ENCODE measurements at regions not wholly inside any gene's neighbourhood (a gene's known extent, or its start where the extent isn't known, plus 50 kb on each side); places are given as distances from the start of the nearest gene placed in this dataset.
A peak's percentile ranks its signal among the peaks of the same experiment; 100 is the strongest.
"Not testable (repeated sequence)": the region's sequence is repeated elsewhere in the genome, so short reads cannot be mapped to it uniquely, and the experiment has no call there.

DNA sequence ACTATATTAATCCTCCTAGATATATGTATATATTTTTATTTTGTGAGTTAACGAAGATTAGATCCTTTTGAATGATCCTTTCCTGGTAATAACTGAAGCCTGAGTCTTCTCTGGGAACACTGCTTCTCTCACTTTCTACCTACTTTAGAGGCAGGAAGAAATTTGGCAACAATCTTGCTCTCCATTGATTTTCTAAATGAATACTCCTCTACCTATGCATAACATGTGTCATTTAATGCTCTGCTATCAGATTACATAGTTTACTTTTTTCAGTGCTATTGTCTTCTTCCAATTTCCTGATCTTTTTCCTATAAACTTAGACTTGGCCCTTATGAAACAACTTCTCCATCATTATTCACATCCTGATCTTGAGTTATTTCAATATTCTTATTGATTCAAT lies 60.4 kb upstream of the PDHA2 start:
- TF ChIP-seq, protein P1, sequence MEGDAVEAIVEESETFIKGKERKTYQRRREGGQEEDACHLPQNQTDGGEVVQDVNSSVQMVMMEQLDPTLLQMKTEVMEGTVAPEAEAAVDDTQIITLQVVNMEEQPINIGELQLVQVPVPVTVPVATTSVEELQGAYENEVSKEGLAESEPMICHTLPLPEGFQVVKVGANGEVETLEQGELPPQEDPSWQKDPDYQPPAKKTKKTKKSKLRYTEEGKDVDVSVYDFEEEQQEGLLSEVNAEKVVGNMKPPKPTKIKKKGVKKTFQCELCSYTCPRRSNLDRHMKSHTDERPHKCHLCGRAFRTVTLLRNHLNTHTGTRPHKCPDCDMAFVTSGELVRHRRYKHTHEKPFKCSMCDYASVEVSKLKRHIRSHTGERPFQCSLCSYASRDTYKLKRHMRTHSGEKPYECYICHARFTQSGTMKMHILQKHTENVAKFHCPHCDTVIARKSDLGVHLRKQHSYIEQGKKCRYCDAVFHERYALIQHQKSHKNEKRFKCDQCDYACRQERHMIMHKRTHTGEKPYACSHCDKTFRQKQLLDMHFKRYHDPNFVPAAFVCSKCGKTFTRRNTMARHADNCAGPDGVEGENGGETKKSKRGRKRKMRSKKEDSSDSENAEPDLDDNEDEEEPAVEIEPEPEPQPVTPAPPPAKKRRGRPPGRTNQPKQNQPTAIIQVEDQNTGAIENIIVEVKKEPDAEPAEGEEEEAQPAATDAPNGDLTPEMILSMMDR (IDR thresholded peaks at IDR 0.05; ENCODE audit: insufficient read depth, low read length): no peak

DNA sequence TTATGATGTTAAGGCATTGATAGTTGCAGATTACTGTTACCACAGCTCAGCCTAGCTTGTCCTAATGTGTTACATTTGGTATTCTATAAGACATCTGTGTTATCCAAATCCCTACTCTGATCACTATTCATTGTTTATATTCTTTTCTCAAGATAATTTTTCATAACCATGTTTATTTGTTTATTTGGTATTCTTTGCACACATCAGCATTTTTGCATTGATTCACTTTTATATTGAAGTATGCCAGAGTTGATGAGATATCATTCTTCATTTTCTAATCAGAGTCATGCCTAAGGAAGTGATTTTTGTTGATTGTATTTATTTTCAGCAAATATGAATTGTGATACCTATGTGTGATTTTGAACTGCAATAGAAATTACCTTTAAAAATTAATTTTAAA lies 61.2 kb upstream of the PDHA2 start:
- H3K4me3 ChIP-seq (ENCODE audit: low read depth, low read length): no peak overlapping the region
- TF ChIP-seq, protein P1 (IDR thresholded peaks at IDR 0.05; ENCODE audit: insufficient read depth, low read length): no peak
- no peak for DNase-seq (ENCODE audit: low read depth)

More for the DNA sequence above, 60.4 kb upstream of the PDHA2 start:
- no peak for DNase-seq (ENCODE audit: low read depth)
- no peak overlapping the region for H3K4me3 ChIP-seq (ENCODE audit: low read depth, low read length)

- DNase-seq (ENCODE audit: low read depth); H3K4me3 ChIP-seq (ENCODE audit: low read depth, low read length): not testable (repeated sequence)
Observed at GRCh38 chr4:95770605-95771004, 69.3 kb upstream of the PDHA2 start.

GRCh38 chr4:95764961-95765360 lies 74.9 kb upstream of the PDHA2 start:
- TF ChIP-seq, protein P1 (IDR thresholded peaks at IDR 0.05; ENCODE audit: insufficient read depth, low read length): no peak
- DNase-seq (ENCODE audit: low read depth): no peak
- no peak overlapping the region for H3K4me3 ChIP-seq (ENCODE audit: low read depth, low read length)

DNA sequence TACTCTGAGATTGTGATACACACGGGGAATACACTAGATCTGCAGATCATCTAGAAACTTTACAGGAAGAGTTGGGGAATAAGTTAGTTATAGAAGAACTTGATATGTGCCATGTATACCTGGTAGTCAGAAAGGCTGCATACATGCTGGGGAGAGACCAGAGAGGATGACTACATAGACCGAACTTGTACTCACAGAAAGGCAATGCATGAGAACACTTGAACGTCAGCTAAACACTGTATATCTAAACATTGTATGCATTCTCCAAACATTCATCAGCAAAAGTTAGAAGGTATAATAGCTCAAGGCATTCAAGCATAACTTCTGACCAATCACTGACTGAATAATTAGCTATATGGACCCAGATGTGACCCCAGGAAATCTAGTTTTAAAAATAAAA lies 78.0 kb upstream of the PDHA2 start:
- H3K4me3 ChIP-seq (ENCODE audit: low read depth, low read length): no peak overlapping the region
- TF ChIP-seq, protein P1 (IDR thresholded peaks at IDR 0.05; ENCODE audit: insufficient read depth, low read length): no peak
- no peak for DNase-seq (ENCODE audit: low read depth)

- TF ChIP-seq, protein P1 (IDR thresholded peaks at IDR 0.05; ENCODE audit: insufficient read depth, low read length): no peak
- no peak overlapping the region for H3K4me3 ChIP-seq (ENCODE audit: low read depth, low read length)
- DNase-seq (ENCODE audit: low read depth): peak; percentile 10
Observed at GRCh38 chr4:95761426-95761825, 78.5 kb upstream of the PDHA2 start.

DNA sequence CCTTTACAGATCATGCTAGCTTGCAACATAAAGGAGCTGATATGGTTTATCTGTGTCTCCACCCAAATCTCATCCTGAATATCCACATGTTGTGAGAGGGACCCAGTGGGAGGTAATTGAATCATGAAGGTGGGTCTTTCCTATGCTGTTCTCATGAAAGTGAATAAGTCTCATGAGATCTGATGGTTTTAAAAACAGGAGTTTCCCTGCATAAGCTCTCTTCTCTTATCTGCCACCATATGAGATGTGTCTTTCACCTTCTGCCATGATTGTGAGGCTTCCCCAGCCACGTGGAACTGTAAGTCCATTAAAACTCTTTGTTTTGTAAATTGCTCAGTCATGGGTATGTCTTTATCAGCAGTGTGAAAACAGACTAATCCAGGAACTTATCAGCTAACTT lies 79.2 kb upstream of the PDHA2 start:
- DNase-seq (ENCODE audit: low read depth): not testable (repeated sequence)

GRCh38 chr4:95758001-95758400 lies 81.9 kb upstream of the PDHA2 start:
- TF ChIP-seq, protein P1 (IDR thresholded peaks at IDR 0.05; ENCODE audit: insufficient read depth, low read length): no peak
- no peak overlapping the region for H3K4me3 ChIP-seq (ENCODE audit: low read depth, low read length)
- DNase-seq (ENCODE audit: low read depth): no peak

More for the DNA sequence above, 79.2 kb upstream of the PDHA2 start:
- H3K4me3 ChIP-seq (ENCODE audit: low read depth, low read length): not testable (repeated sequence)

Measured in fibroblast of the aortic adventitia (primary cell).